ENCODE measurements at regions not wholly inside any gene's neighbourhood (a gene's known extent, or its start where the extent isn't known, plus 50 kb on each side); places are given as distances from the start of the nearest gene placed in this dataset.

- 96 to 100% methylated on average over 1 of the region's 1 CpG for WGBS, 2 experiments (ENCODE audit: insufficient coverage in 1 of 2, insufficient read length in 1 of 2)
Measured at GRCh38 chr5:18312016-18312415, 677.8 kb downstream of the TAF11L14 start.

GRCh38 chr5:18314192-18314778, 680.0 kb downstream of the TAF11L14 start:
- peak; percentile 83 for TF ChIP-seq CTCF (conservative IDR thresholded peaks at IDR 0.05)
- Histone ChIP-seq H3K4me3 (ENCODE audit: low read length) (no peak overlapping the region), H3K4me1 (ENCODE audit: control insufficient read depth, insufficient read depth, low read length) (no peaks in the 10 kb centered on the region), H3K27ac (ENCODE audit: low read depth, low read length) (no peak overlapping the region), H3K9ac (ENCODE audit: extremely low read depth, low read length, poor library complexity, severe bottlenecking) (no peak overlapping the region), H3K36me3 (ENCODE audit: control insufficient read depth, insufficient read depth, low read length) (no peaks in the 10 kb centered on the region), H3K9me3 (ENCODE audit: control insufficient read depth, low read length) (no peaks in the 10 kb centered on the region), H3K27me3 (ENCODE audit: control insufficient read depth, insufficient read depth, low read length, poor library complexity, severe bottlenecking) (no peaks in the 10 kb centered on the region)
- DNase-seq: no peak
- Mint-ChIP-seq H3K36me3 (ENCODE audit: low read depth) (no peaks in the 10 kb centered on the region), H3K9me3 (peaks cover 9% of the 10 kb centered on the region), H3K27ac (no peak overlapping the region), H3K4me1 (no peaks in the 10 kb centered on the region), H3K27me3 (ENCODE audit: insufficient read depth) (no peaks in the 10 kb centered on the region), H3K4me3 (no peak overlapping the region)
- 38% methylated on average over 5 of the region's 6 CpGs; no CpG with 5 or more reads in 1 of the 2 experiments for WGBS, 2 experiments (ENCODE audit: insufficient coverage in 1 of 2, insufficient read length in 1 of 2)

More at GRCh38 chr5:18312016-18312415, 677.8 kb downstream of the TAF11L14 start:
- TF ChIP-seq CTCF (conservative IDR thresholded peaks at IDR 0.05): no peak
- Histone ChIP-seq H3K27ac (ENCODE audit: low read depth, low read length) (no peak overlapping the region), H3K9ac (ENCODE audit: extremely low read depth, low read length, poor library complexity, severe bottlenecking) (no peak overlapping the region), H3K9me3 (ENCODE audit: control insufficient read depth, low read length) (no peaks in the 10 kb centered on the region), H3K4me3 (ENCODE audit: low read length) (no peak overlapping the region), H3K27me3 (ENCODE audit: control insufficient read depth, insufficient read depth, low read length, poor library complexity, severe bottlenecking) (no peaks in the 10 kb centered on the region), H3K4me1 (ENCODE audit: control insufficient read depth, insufficient read depth, low read length) (no peaks in the 10 kb centered on the region), H3K36me3 (ENCODE audit: control insufficient read depth, insufficient read depth, low read length) (no peaks in the 10 kb centered on the region)
- H3K36me3 Mint-ChIP-seq (ENCODE audit: low read depth): no peaks in the 10 kb centered on the region
- H3K9me3 Mint-ChIP-seq: peaks cover 17% of the 10 kb centered on the region
- no peaks in the 10 kb centered on the region for H3K4me1 Mint-ChIP-seq
- no peak overlapping the region for H3K27ac Mint-ChIP-seq
- peaks cover 3% of the 10 kb centered on the region for H3K27me3 Mint-ChIP-seq (ENCODE audit: insufficient read depth)
- no peak overlapping the region for H3K4me3 Mint-ChIP-seq
- no peak for DNase-seq

- Mint-ChIP-seq H3K4me3 (no peak overlapping the region), H3K27ac (no peak overlapping the region), H3K27me3 (ENCODE audit: insufficient read depth) (no peaks in the 10 kb centered on the region), H3K4me1 (no peaks in the 10 kb centered on the region), H3K36me3 (ENCODE audit: low read depth) (no peaks in the 10 kb centered on the region), H3K9me3 (peaks cover 2% of the 10 kb centered on the region)
- H3K4me3 ChIP-seq (ENCODE audit: low read length): no peak overlapping the region
- no peak for DNase-seq
- H3K27ac ChIP-seq (ENCODE audit: low read depth, low read length): no peak overlapping the region
- H3K4me1 ChIP-seq (ENCODE audit: control insufficient read depth, insufficient read depth, low read length): no peaks in the 10 kb centered on the region
- no peaks in the 10 kb centered on the region for H3K36me3 ChIP-seq (ENCODE audit: control insufficient read depth, insufficient read depth, low read length)
- no peaks in the 10 kb centered on the region for H3K9me3 ChIP-seq (ENCODE audit: control insufficient read depth, low read length)
- WGBS, 2 experiments (ENCODE audit: insufficient coverage in 1 of 2, insufficient read length in 1 of 2): 79 to 82% methylated on average over 2 to 5 of the region's 5 CpGs
- TF ChIP-seq CTCF (conservative IDR thresholded peaks at IDR 0.05): no peak
- no peaks in the 10 kb centered on the region for H3K27me3 ChIP-seq (ENCODE audit: control insufficient read depth, insufficient read depth, low read length, poor library complexity, severe bottlenecking)
- no peak overlapping the region for H3K9ac ChIP-seq (ENCODE audit: extremely low read depth, low read length, poor library complexity, severe bottlenecking)
Measured at GRCh38 chr5:18321262-18321942, 687.1 kb downstream of the TAF11L14 start.

Data from endodermal cell (in vitro differentiated cells).